ENCODE measurements at regions not wholly inside any gene's neighbourhood (a gene's known extent, or its start where the extent isn't known, plus 50 kb on each side); places are given as distances from the start of the nearest gene placed in this dataset.

DNA sequence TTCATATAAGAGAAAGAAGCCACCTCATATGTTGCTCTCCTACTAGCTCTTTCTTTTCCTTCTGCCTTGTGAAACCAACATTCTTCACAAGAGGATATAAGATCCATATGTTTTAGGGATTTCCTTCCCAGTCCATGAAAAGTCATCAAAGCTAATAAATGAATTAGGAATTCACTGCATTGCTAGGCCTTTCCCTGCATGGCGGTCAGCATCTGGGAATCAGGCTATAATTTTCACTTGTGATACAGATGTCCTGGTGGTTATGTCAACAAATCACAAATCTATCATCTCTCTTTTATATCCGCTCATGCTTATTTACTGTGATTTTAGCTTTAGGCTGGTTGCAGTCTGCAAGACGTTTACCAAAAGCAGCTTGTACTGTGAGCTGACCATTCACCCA lies 510.0 kb downstream of the NLGN4X start:
- DNase-seq (ENCODE audit: low spot score) = no peak
- no peaks in the 10 kb centered on the region for H3K36me3 ChIP-seq
- H3K9me3 ChIP-seq = no peaks in the 10 kb centered on the region
- no peak overlapping the region for H3K27ac ChIP-seq
- no peaks in the 10 kb centered on the region for H3K4me1 ChIP-seq (replicated peaks)
- no peak overlapping the region for H3K4me3 ChIP-seq
- no peaks in the 10 kb centered on the region for H3K27me3 ChIP-seq (replicated peaks; ENCODE audit: insufficient read depth)
- WGBS = 52% methylated on average over 3 of the region's 3 CpGs
- intact Hi-C loops (cut with DNase I) = no loop called here
- no peak for TF ChIP-seq POLR2AphosphoS5 (IDR thresholded peaks at IDR 0.05)
- no peak for TF ChIP-seq CTCF (IDR thresholded peaks at IDR 0.05)
- TF ChIP-seq POLR2A (IDR thresholded peaks at IDR 0.05) = no peak

- no peaks in the 10 kb centered on the region for H3K4me1 ChIP-seq (replicated peaks)
- WGBS = 74% methylated on average over 2 of the region's 2 CpGs
- no peak overlapping the region for H3K4me3 ChIP-seq
- DNase-seq (ENCODE audit: low spot score) = no peak
- H3K9me3 ChIP-seq = no peaks in the 10 kb centered on the region
- no peaks in the 10 kb centered on the region for H3K27me3 ChIP-seq (replicated peaks; ENCODE audit: insufficient read depth)
- no peak overlapping the region for H3K27ac ChIP-seq
- H3K36me3 ChIP-seq = no peaks in the 10 kb centered on the region
- TF ChIP-seq POLR2A (IDR thresholded peaks at IDR 0.05) = no peak
- no peak for TF ChIP-seq POLR2AphosphoS5 (IDR thresholded peaks at IDR 0.05)
- intact Hi-C loops (cut with DNase I) = no loop called here
Observed at GRCh38 chrX:5716666-5717065, 512.0 kb downstream of the NLGN4X start.

GRCh38 chrX:5708251-5708650 lies 520.4 kb downstream of the NLGN4X start:
- no peak for DNase-seq (ENCODE audit: low spot score)
- no peaks in the 10 kb centered on the region for H3K4me1 ChIP-seq (replicated peaks)
- no peak overlapping the region for H3K4me3 ChIP-seq
- 53% methylated on average over 4 of the region's 4 CpGs for WGBS
- no peak overlapping the region for H3K27ac ChIP-seq
- no peaks in the 10 kb centered on the region for H3K27me3 ChIP-seq (replicated peaks; ENCODE audit: insufficient read depth)
- intact Hi-C loops (cut with DNase I) = no loop called here
- TF ChIP-seq CTCF (IDR thresholded peaks at IDR 0.05) (no peak), POLR2A (IDR thresholded peaks at IDR 0.05) (no peak), POLR2AphosphoS5 (IDR thresholded peaks at IDR 0.05) (no peak)
- H3K9me3 ChIP-seq = no peaks in the 10 kb centered on the region
- no peaks in the 10 kb centered on the region for H3K36me3 ChIP-seq

GRCh38 chrX:5702890-5703289 lies 525.8 kb downstream of the NLGN4X start:
- TF ChIP-seq POLR2AphosphoS5 (IDR thresholded peaks at IDR 0.05) (no peak), POLR2A (IDR thresholded peaks at IDR 0.05) (no peak), CTCF (IDR thresholded peaks at IDR 0.05) (no peak)
- 91% methylated on average over 1 of the region's 1 CpG for WGBS
- intact Hi-C loops (cut with DNase I) = no loop called here

GRCh38 chrX:5695971-5696370 lies 532.7 kb downstream of the NLGN4X start:
- 92% methylated on average over 7 of the region's 7 CpGs for WGBS
- no peak for DNase-seq (ENCODE audit: low spot score)
- Histone ChIP-seq H3K36me3 (no peaks in the 10 kb centered on the region), H3K4me3 (no peak overlapping the region), H3K9me3 (no peaks in the 10 kb centered on the region), H3K4me1 (replicated peaks) (no peaks in the 10 kb centered on the region), H3K27me3 (replicated peaks; ENCODE audit: insufficient read depth) (no peaks in the 10 kb centered on the region), H3K27ac (no peak overlapping the region)
- intact Hi-C loops (cut with DNase I) = no loop called here
- TF ChIP-seq CTCF (IDR thresholded peaks at IDR 0.05) = no peak

More at GRCh38 chrX:5702890-5703289, 525.8 kb downstream of the NLGN4X start:
- Histone ChIP-seq H3K27me3 (replicated peaks; ENCODE audit: insufficient read depth) (no peaks in the 10 kb centered on the region), H3K4me1 (replicated peaks) (no peaks in the 10 kb centered on the region), H3K36me3 (no peaks in the 10 kb centered on the region), H3K9me3 (no peaks in the 10 kb centered on the region), H3K4me3 (no peak overlapping the region), H3K27ac (no peak overlapping the region)
- no peak for DNase-seq (ENCODE audit: low spot score)
